WERI-Rb-1 (cell line): ENCODE measurements at regions not wholly inside any gene's neighbourhood (a gene's known extent, or its start where the extent isn't known, plus 50 kb on each side); places are given as distances from the start of the nearest gene placed in this dataset.

Source experiments
- DNase-seq: peaks from one replicate; pipeline ENCODE4 v3.0.0-alpha.2; 2020
- H3K27ac ChIP-seq: fragments of 250-450 bp; sonication (Bioruptor Pico); 2 replicates; pipeline ENCODE4 v1.5.1; 2020; ENCODE audit warnings: mild to moderate bottlenecking, moderate library complexity
- H3K27me3 ChIP-seq: fragments of 250-450 bp; sonication (Bioruptor Pico); 2 replicates; pipeline ENCODE4 v1.5.1; 2021; ENCODE audit warnings: mild to moderate bottlenecking, low read depth, moderate library complexity; ENCODE audit not compliant: insufficient read depth, severe bottlenecking
- H3K36me3 ChIP-seq: fragments of 250-450 bp; sonication (Bioruptor Pico); 2 replicates; pipeline ENCODE4 v1.5.1; 2020; ENCODE audit warnings: mild to moderate bottlenecking, moderate library complexity
- H3K4me3 ChIP-seq: 2 replicates; pipeline ENCODE4 v1.5.1; 2011; ENCODE audit warnings: low read depth, mild to moderate bottlenecking, control low read depth, low read length
- H3K9me3 ChIP-seq: fragments of 250-450 bp; sonication (Bioruptor Pico); 2 replicates; pipeline ENCODE4 v1.5.1; 2021; ENCODE audit warnings: mild to moderate bottlenecking, moderate library complexity; ENCODE audit not compliant: severe bottlenecking
- CTCF ChIP-seq: IDR thresholded peaks from 2 replicates; pipeline ENCODE4 v1.5.1; 2011; ENCODE audit warnings: low read depth, mild to moderate bottlenecking, control low read depth, inconsistent platforms, low read length

- TF ChIP-seq CTCF = no peak
- Histone ChIP-seq H3K36me3 (no peaks in the 10 kb centered on the region), H3K9me3 (no peaks in the 10 kb centered on the region), H3K27me3 (no peaks in the 10 kb centered on the region), H3K27ac (no peak overlapping the region), H3K4me3 (no peak overlapping the region)
- DNase-seq = peak; percentile 15
Measured at GRCh38 chr10:90041585-90041984, 340.2 kb downstream of the KIF20B start.

- no peaks in the 10 kb centered on the region for H3K27me3 ChIP-seq
- no peaks in the 10 kb centered on the region for H3K9me3 ChIP-seq
- no peak for DNase-seq
- no peaks in the 10 kb centered on the region for H3K36me3 ChIP-seq
- no peak overlapping the region for H3K27ac ChIP-seq
- no peak overlapping the region for H3K4me3 ChIP-seq
- TF ChIP-seq CTCF = no peak
Measured at GRCh38 chr10:90042075-90042474, 340.7 kb downstream of the KIF20B start.

GRCh38 chr10:90047243-90047729, 345.9 kb downstream of the KIF20B start:
- DNase-seq = no peak

GRCh38 chr10:90051053-90051452, 349.7 kb downstream of the KIF20B start:
- Histone ChIP-seq H3K9me3 (no peaks in the 10 kb centered on the region), H3K27me3 (no peaks in the 10 kb centered on the region), H3K4me3 (no peak overlapping the region), H3K36me3 (no peaks in the 10 kb centered on the region), H3K27ac (no peak overlapping the region)
- TF ChIP-seq CTCF = no peak
- no peak for DNase-seq

More at GRCh38 chr10:90047243-90047729, 345.9 kb downstream of the KIF20B start:
- Histone ChIP-seq H3K4me3 (no peak overlapping the region), H3K27me3 (no peaks in the 10 kb centered on the region), H3K9me3 (no peaks in the 10 kb centered on the region), H3K27ac (no peak overlapping the region), H3K36me3 (no peaks in the 10 kb centered on the region)
- TF ChIP-seq CTCF = no peak

GRCh38 chr10:90051474-90051873, 350.1 kb downstream of the KIF20B start:
- Histone ChIP-seq H3K27ac (no peak overlapping the region), H3K36me3 (no peaks in the 10 kb centered on the region), H3K4me3 (no peak overlapping the region), H3K9me3 (no peaks in the 10 kb centered on the region), H3K27me3 (no peaks in the 10 kb centered on the region)
- TF ChIP-seq CTCF = no peak
- DNase-seq = no peak

- Histone ChIP-seq H3K9me3 (no peaks in the 10 kb centered on the region), H3K27me3 (no peaks in the 10 kb centered on the region), H3K4me3 (no peak overlapping the region), H3K36me3 (no peaks in the 10 kb centered on the region), H3K27ac (no peak overlapping the region)
- no peak for TF ChIP-seq CTCF
- DNase-seq = no peak
Measured at GRCh38 chr10:90062786-90063185, 361.4 kb downstream of the KIF20B start.
